ENCODE measurements at regions not wholly inside any gene's neighbourhood (a gene's known extent, or its start where the extent isn't known, plus 50 kb on each side); places are given as distances from the start of the nearest gene placed in this dataset.

- ChIA-PET POLR2A (ENCODE audit: low non-redundant PET) (no interaction called here), CTCF (interaction anchor here (0.6 to 1.5 kb wide), 4 partner anchors 11 to 1004 kb away, joined by 3 to 4 read pairs (median 4); no protein-coding TSS in a partner anchor)
- TF ChIP-seq CTCF (conservative IDR thresholded peaks at IDR 0.05; ENCODE audit: low read depth), result no peak
- H3K27ac ChIP-seq, result no peak overlapping the region
- DNase-seq (ENCODE audit: low spot score), result peak; percentile 15
Measured at GRCh38 chr10:35916791-35917190, 274.7 kb upstream of the FZD8 start.

- H3K27ac ChIP-seq, result no peak overlapping the region
- DNase-seq (ENCODE audit: low spot score), result peak; percentile 69
- TF ChIP-seq CTCF (conservative IDR thresholded peaks at IDR 0.05; ENCODE audit: low read depth), result no peak
- ChIA-PET CTCF (no interaction called here), POLR2A (ENCODE audit: low non-redundant PET) (no interaction called here)
Measured at GRCh38 chr10:35913628-35914027, 271.5 kb upstream of the FZD8 start.

- peak; percentile 22 for DNase-seq (ENCODE audit: low spot score)
- ChIA-PET CTCF (no interaction called here), POLR2A (ENCODE audit: low non-redundant PET) (no interaction called here)
- no peak overlapping the region for H3K27ac ChIP-seq
- no peak for TF ChIP-seq CTCF (conservative IDR thresholded peaks at IDR 0.05; ENCODE audit: low read depth)
Measured at GRCh38 chr10:35912615-35913569, 270.8 kb upstream of the FZD8 start.

- no peak for TF ChIP-seq CTCF (conservative IDR thresholded peaks at IDR 0.05; ENCODE audit: low read depth)
- H3K27ac ChIP-seq, result no peak overlapping the region
- POLR2A ChIA-PET (ENCODE audit: low non-redundant PET), result no interaction called here
- no peak for DNase-seq (ENCODE audit: low spot score)
- CTCF ChIA-PET, result no interaction called here
Measured at GRCh38 chr10:35911954-35912353, 269.9 kb upstream of the FZD8 start.

GRCh38 chr10:35911233-35911632, 269.1 kb upstream of the FZD8 start:
- no peak for TF ChIP-seq CTCF (conservative IDR thresholded peaks at IDR 0.05; ENCODE audit: low read depth)
- DNase-seq (ENCODE audit: low spot score), result no peak
- ChIA-PET POLR2A (ENCODE audit: low non-redundant PET) (no interaction called here), CTCF (no interaction called here)
- H3K27ac ChIP-seq, result no peak overlapping the region

- CTCF ChIA-PET, result interaction anchor here (0.5 kb wide), 1 partner anchor 45 kb away, joined by 3 read pairs; no protein-coding TSS in a partner anchor
- H3K27ac ChIP-seq, result no peak overlapping the region
- POLR2A ChIA-PET (ENCODE audit: low non-redundant PET), result no interaction called here
- no peak for TF ChIP-seq CTCF (conservative IDR thresholded peaks at IDR 0.05; ENCODE audit: low read depth)
- DNase-seq (ENCODE audit: low spot score), result peak; percentile 63
Measured at GRCh38 chr10:35910234-35910633, 268.1 kb upstream of the FZD8 start.

Measured in RWPE1 (cell line).